Fibroblast of lung (primary cell): ENCODE measurements at regions not wholly inside any gene's neighbourhood (a gene's known extent, or its start where the extent isn't known, plus 50 kb on each side); places are given as distances from the start of the nearest gene placed in this dataset.

Experiments
- EZH2 ChIP-seq: IDR thresholded peaks from 2 replicates; pipeline ENCODE4 v1.5.1; 2012; ENCODE audit warnings: low read length, control low read depth, mild to moderate bottlenecking; ENCODE audit errors: missing control alignments
- TF ChIP-seq, protein P1 (sequence below), 2 donors: IDR thresholded peaks in 1 of 2; conservative IDR thresholded peaks in 1 of 2; 1 replicate in 1 of 2; 2 replicates in 1 of 2; pipeline ENCODE4 v1.5.1; 2011 to 2012; ENCODE audit warnings: low read length in 2 of 2, control low read depth in 1 of 2, inconsistent platforms in 1 of 2, low read depth in 1 of 2, mild to moderate bottlenecking in 1 of 2

DNA sequence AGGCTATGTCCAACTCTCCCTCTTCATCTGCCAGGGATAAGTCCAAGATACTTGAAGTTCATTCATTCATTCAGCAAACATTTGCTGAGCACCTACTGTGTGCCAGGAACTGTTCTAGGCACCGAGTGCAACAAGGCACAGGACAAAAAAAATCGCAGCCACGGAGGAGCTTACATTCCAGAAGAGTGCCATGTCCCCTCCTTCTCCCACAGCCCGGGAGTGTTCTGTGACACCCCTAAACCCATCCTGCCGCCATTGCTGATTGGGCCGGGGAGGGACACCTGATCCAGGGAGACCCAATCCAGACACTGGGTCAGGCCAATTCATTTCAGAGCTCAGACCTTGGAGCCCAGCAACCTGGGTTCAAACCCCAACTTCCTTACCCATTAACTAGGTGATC lies 58.1 kb upstream of the NEURL1B start:
- TF ChIP-seq, protein P1, sequence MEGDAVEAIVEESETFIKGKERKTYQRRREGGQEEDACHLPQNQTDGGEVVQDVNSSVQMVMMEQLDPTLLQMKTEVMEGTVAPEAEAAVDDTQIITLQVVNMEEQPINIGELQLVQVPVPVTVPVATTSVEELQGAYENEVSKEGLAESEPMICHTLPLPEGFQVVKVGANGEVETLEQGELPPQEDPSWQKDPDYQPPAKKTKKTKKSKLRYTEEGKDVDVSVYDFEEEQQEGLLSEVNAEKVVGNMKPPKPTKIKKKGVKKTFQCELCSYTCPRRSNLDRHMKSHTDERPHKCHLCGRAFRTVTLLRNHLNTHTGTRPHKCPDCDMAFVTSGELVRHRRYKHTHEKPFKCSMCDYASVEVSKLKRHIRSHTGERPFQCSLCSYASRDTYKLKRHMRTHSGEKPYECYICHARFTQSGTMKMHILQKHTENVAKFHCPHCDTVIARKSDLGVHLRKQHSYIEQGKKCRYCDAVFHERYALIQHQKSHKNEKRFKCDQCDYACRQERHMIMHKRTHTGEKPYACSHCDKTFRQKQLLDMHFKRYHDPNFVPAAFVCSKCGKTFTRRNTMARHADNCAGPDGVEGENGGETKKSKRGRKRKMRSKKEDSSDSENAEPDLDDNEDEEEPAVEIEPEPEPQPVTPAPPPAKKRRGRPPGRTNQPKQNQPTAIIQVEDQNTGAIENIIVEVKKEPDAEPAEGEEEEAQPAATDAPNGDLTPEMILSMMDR (conservative IDR thresholded peaks at IDR 0.05 in 1 of 2, IDR thresholded peaks at IDR 0.05 in 1 of 2; ENCODE audit: low read depth in 1 of 2, low read length in 2 of 2) = no peak
- no peak for TF ChIP-seq EZH2
